Astrocyte of the spinal cord (primary cell): ENCODE measurements at regions not wholly inside any gene's neighbourhood (a gene's known extent, or its start where the extent isn't known, plus 50 kb on each side); places are given as distances from the start of the nearest gene placed in this dataset.

Experiments used
- DNase-seq: peaks from one replicate; pipeline ENCODE4 v3.0.0; 2011; ENCODE audit warnings: low read depth, low spot score
- H3K4me3 ChIP-seq: 2 replicates; pipeline ENCODE4 v1.5.1; 2011; ENCODE audit warnings: low read depth, mild to moderate bottlenecking, low read length, moderate library complexity
- CTCF ChIP-seq: IDR thresholded peaks from 2 replicates; pipeline ENCODE4 v1.5.1; 2012; ENCODE audit warnings: low read depth, mild to moderate bottlenecking, low read length, inconsistent platforms
- in situ Hi-C: cut with HindIII; loops from 2 replicates; pipeline ENCODE4 v1.10.0; 2017; ENCODE audit warnings: low sequenced_read_pairs

GRCh38 chr4:105050896-105051295 lies 95.8 kb upstream of the TET2 start:
- DNase-seq, result peak; percentile 38
- TF ChIP-seq CTCF, result no peak

GRCh38 chr4:105057370-105058105 lies 89.1 kb upstream of the TET2 start:
- TF ChIP-seq CTCF, result no peak
- no peak overlapping the region for H3K4me3 ChIP-seq
- in situ Hi-C loops, result no loop called here
- DNase-seq, result no peak

More at GRCh38 chr4:105050896-105051295, 95.8 kb upstream of the TET2 start:
- H3K4me3 ChIP-seq, result no peak overlapping the region
- in situ Hi-C loops, result no loop called here

- H3K4me3 ChIP-seq, result no peak overlapping the region
- peak; percentile 69 for DNase-seq
- in situ Hi-C loops, result no loop called here
- no peak for TF ChIP-seq CTCF
Measured at GRCh38 chr4:105058177-105058812, 88.4 kb upstream of the TET2 start.

GRCh38 chr4:105059337-105059736 lies 87.3 kb upstream of the TET2 start:
- peak; percentile 12 for DNase-seq
- in situ Hi-C loops, result no loop called here
- H3K4me3 ChIP-seq, result no peak overlapping the region
- no peak for TF ChIP-seq CTCF

GRCh38 chr4:105060628-105061027 lies 86.0 kb upstream of the TET2 start:
- peak; percentile 83 for DNase-seq
- TF ChIP-seq CTCF, result no peak

GRCh38 chr4:105061136-105061696 lies 85.5 kb upstream of the TET2 start:
- in situ Hi-C loops, result no loop called here
- TF ChIP-seq CTCF, result no peak
- no peak overlapping the region for H3K4me3 ChIP-seq
- DNase-seq, result peak; percentile 36

More at GRCh38 chr4:105060628-105061027, 86.0 kb upstream of the TET2 start:
- in situ Hi-C loops, result no loop called here
- H3K4me3 ChIP-seq, result no peak overlapping the region
